BJ (cell line): ENCODE measurements at regions not wholly inside any gene's neighbourhood (a gene's known extent, or its start where the extent isn't known, plus 50 kb on each side); places are given as distances from the start of the nearest gene placed in this dataset.

Source experiments
- CTCF ChIA-PET: fragments of 350-600 bp; formaldehyde crosslinking; extraction: SDS; loops from one replicate; lab custom pipeline; 2021; ENCODE audit warnings: antibody characterized with exemption, inconsistent platforms; lab: Yijun Ruan, JAX
- POLR2A ChIA-PET: fragments of 300-600 bp; sonication (Branson Sonifier 250); formaldehyde crosslinking; extraction: SDS; loops from one replicate; lab custom pipeline; 2021; ENCODE audit warnings: antibody characterized with exemption; lab: Charles Lee
- DNase-seq: peaks from one replicate; pipeline ENCODE4 v3.0.0-alpha.2; 2011; ENCODE audit warnings: low read depth
- H3K27me3 ChIP-seq: 2 replicates; pipeline ENCODE4 v1.6.0; 2011; ENCODE audit warnings: low read length; ENCODE audit not compliant: control insufficient read depth, insufficient read depth
- H3K36me3 ChIP-seq: 2 replicates; pipeline ENCODE4 v1.5.1; 2011; ENCODE audit warnings: low read length; ENCODE audit not compliant: control insufficient read depth, insufficient read depth
- H3K4me3 ChIP-seq: 2 replicates; pipeline ENCODE4 v1.5.1; 2011; ENCODE audit warnings: low read depth, mild to moderate bottlenecking, control low read depth, low read length
- CTCF ChIP-seq: IDR thresholded peaks from 2 replicates; pipeline ENCODE4 v1.5.1; 2011; ENCODE audit warnings: low read depth, mild to moderate bottlenecking, control low read depth, inconsistent platforms, low read length, moderate library complexity; ENCODE audit not compliant: insufficient read depth

- no peak for DNase-seq
- Histone ChIP-seq H3K27me3 (no peaks in the 10 kb centered on the region), H3K36me3 (no peaks in the 10 kb centered on the region), H3K4me3 (no peak overlapping the region)
- ChIA-PET POLR2A (no interaction called here), CTCF (no interaction called here)
- no peak for TF ChIP-seq CTCF
Measured at GRCh38 chr2:187962538-187962937, 329.1 kb upstream of the GULP1 start.

- TF ChIP-seq CTCF = no peak
- DNase-seq = no peak
- CTCF ChIA-PET = interaction anchor here (0.6 to 0.7 kb wide), 2 partner anchors 116 to 810 kb away, joined by 3 read pairs; no protein-coding TSS in a partner anchor
- Histone ChIP-seq H3K4me3 (no peak overlapping the region), H3K27me3 (no peaks in the 10 kb centered on the region), H3K36me3 (no peaks in the 10 kb centered on the region)
- POLR2A ChIA-PET = no interaction called here
Measured at GRCh38 chr2:187964746-187965145, 326.9 kb upstream of the GULP1 start.

GRCh38 chr2:187966924-187967323 lies 324.8 kb upstream of the GULP1 start:
- no peak for DNase-seq
- no peaks in the 10 kb centered on the region for H3K36me3 ChIP-seq
- ChIA-PET POLR2A (no interaction called here), CTCF (interaction anchor here (1.1 to 1.4 kb wide), 2 partner anchors 8 to 239 kb away, joined by 3 read pairs; no protein-coding TSS in a partner anchor)
- TF ChIP-seq CTCF = no peak
- H3K27me3 ChIP-seq = no peaks in the 10 kb centered on the region
- H3K4me3 ChIP-seq = no peak overlapping the region

- no peaks in the 10 kb centered on the region for H3K27me3 ChIP-seq
- ChIA-PET CTCF (interaction anchor here (0.6 to 0.7 kb wide), 2 partner anchors 493 to 1321 kb away, joined by 3 read pairs; no protein-coding TSS in a partner anchor), POLR2A (no interaction called here)
- no peak overlapping the region for H3K4me3 ChIP-seq
- no peaks in the 10 kb centered on the region for H3K36me3 ChIP-seq
- no peak for DNase-seq
- TF ChIP-seq CTCF = no peak
Measured at GRCh38 chr2:187971893-187972292, 319.8 kb upstream of the GULP1 start.

- CTCF ChIA-PET = no interaction called here
- POLR2A ChIA-PET = no interaction called here
- Histone ChIP-seq H3K36me3 (no peaks in the 10 kb centered on the region), H3K27me3 (no peaks in the 10 kb centered on the region), H3K4me3 (no peak overlapping the region)
- DNase-seq = no peak
- TF ChIP-seq CTCF = no peak
Measured at GRCh38 chr2:187976259-187976985, 315.3 kb upstream of the GULP1 start.
